Stimulated activated CD8-positive, alpha-beta memory T cell treated with anti-CD3 and anti-CD28 coated beads, Interleukin-4, amount 100 ng/mL, for 48 hours (primary cell): ENCODE measurements at regions not wholly inside any gene's neighbourhood (a gene's known extent, or its start where the extent isn't known, plus 50 kb on each side); places are given as distances from the start of the nearest gene placed in this dataset.

Experiments
- DNase-seq: peaks from one replicate; pipeline ENCODE4 v3.0.0-alpha.2; 2020

GRCh38 chr20:7264137-7264536 lies 496.7 kb downstream of the BMP2 start:
- no peak for DNase-seq

GRCh38 chr20:7269452-7269851 lies 502.0 kb downstream of the BMP2 start:
- no peak for DNase-seq

GRCh38 chr20:7272512-7272911 lies 505.0 kb downstream of the BMP2 start:
- DNase-seq = no peak

GRCh38 chr20:7274870-7275269 lies 507.4 kb downstream of the BMP2 start:
- no peak for DNase-seq

GRCh38 chr20:7275645-7276237 lies 508.3 kb downstream of the BMP2 start:
- no peak for DNase-seq

GRCh38 chr20:7285918-7286556 lies 518.6 kb downstream of the BMP2 start:
- peak; percentile 59 for DNase-seq

- no peak for DNase-seq
Measured at GRCh38 chr20:7291323-7291943, 523.9 kb downstream of the BMP2 start.

GRCh38 chr20:7291946-7292345 lies 524.5 kb downstream of the BMP2 start:
- no peak for DNase-seq

- DNase-seq = no peak
Measured at GRCh38 chr20:7294816-7295360, 527.4 kb downstream of the BMP2 start.

- DNase-seq = no peak
Measured at GRCh38 chr20:7301807-7302206, 534.3 kb downstream of the BMP2 start.

- DNase-seq = no peak
Measured at GRCh38 chr20:7302250-7302649, 534.8 kb downstream of the BMP2 start.

GRCh38 chr20:7305976-7306375 lies 538.5 kb downstream of the BMP2 start:
- DNase-seq = no peak

- DNase-seq = no peak
Measured at GRCh38 chr20:7308163-7308562, 540.7 kb downstream of the BMP2 start.

- DNase-seq = no peak
Measured at GRCh38 chr20:7313047-7313446, 545.6 kb downstream of the BMP2 start.

- DNase-seq = no peak
Measured at GRCh38 chr20:7323957-7324356, 556.5 kb downstream of the BMP2 start.

- DNase-seq = no peak
Measured at GRCh38 chr20:7327810-7328209, 560.3 kb downstream of the BMP2 start.

- DNase-seq = no peak
Measured at GRCh38 chr20:7330850-7331249, 563.4 kb downstream of the BMP2 start.

- no peak for DNase-seq
Measured at GRCh38 chr20:7332169-7332568, 564.7 kb downstream of the BMP2 start.

GRCh38 chr20:7333841-7334240 lies 566.4 kb downstream of the BMP2 start:
- DNase-seq = no peak

- no peak for DNase-seq
Measured at GRCh38 chr20:7346026-7346425, 578.5 kb downstream of the BMP2 start.

GRCh38 chr20:7346562-7346961 lies 579.1 kb downstream of the BMP2 start:
- DNase-seq = no peak

- no peak for DNase-seq
Measured at GRCh38 chr20:7347409-7347808, 579.9 kb downstream of the BMP2 start.

GRCh38 chr20:7348253-7348652 lies 580.8 kb downstream of the BMP2 start:
- no peak for DNase-seq

GRCh38 chr20:7352165-7352564 lies 584.7 kb downstream of the BMP2 start:
- DNase-seq = no peak
